Adrenal gland (tissue), 5 donors: ENCODE measurements at regions not wholly inside any gene's neighbourhood (a gene's known extent, or its start where the extent isn't known, plus 50 kb on each side); places are given as distances from the start of the nearest gene placed in this dataset.

Experiments
- CTCF ChIP-seq, 6 experiments: fragments of 450-650 bp in 4 of 6; fragments of 200-600 bp in 2 of 6; sonication (generic) in 1 of 6; IDR thresholded peaks; 1 replicate in 5 of 6; 2 replicates in 1 of 6; pipeline versions ENCODE4 v1.5.1 to v1.8.0; 2016 to 2021; ENCODE audit warnings: antibody characterized with exemption in 6 of 6, mild to moderate bottlenecking in 2 of 6, moderate library complexity in 1 of 6
- POLR2A ChIP-seq, 2 donors: fragments of 450-650 bp; IDR thresholded peaks; one replicate each; pipeline ENCODE4 v1.6.1; 2017; ENCODE audit warnings: antibody characterized with exemption in 2 of 2, mild to moderate bottlenecking in 2 of 2, moderate library complexity in 1 of 2
- donor health status: DM: no; HTN: no; CAD: no.

- TF ChIP-seq CTCF (IDR thresholded peaks at IDR 0.05): no peak
- no peak for TF ChIP-seq POLR2A (IDR thresholded peaks at IDR 0.05)
These were observed 554.3 kb downstream of the EPHA7 start for GRCh38 chr6:92864966-92865555.
